ENCODE measurements at regions not wholly inside any gene's neighbourhood (a gene's known extent, or its start where the extent isn't known, plus 50 kb on each side); places are given as distances from the start of the nearest gene placed in this dataset.

DNA sequence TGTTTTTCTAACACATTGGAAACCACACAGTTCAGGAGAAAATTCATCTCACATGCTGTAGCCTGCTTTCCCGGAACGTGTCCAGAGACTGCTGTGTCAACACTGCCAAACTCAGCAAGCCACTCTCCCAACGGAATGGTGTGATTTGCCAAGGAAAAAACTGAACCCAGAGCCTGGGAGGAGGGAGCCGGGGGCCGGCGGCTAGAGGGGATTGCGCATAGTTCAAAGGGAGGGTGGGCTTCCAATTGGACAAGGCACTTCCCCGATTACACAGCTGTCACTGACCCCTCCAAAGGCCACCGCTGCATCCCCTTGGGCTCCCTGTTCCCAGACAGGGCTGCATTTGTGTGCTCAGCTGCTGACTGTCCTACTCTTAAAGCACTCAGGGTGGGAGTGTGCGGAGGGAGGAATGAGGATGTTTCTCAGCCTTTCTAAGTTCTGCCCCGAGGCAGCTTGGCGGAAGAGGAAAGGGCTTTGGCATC is 256.2 kb downstream of the ZNF621 start:
- Mint-ChIP-seq H3K36me3 (ENCODE audit: low read depth) (no peaks in the 10 kb centered on the region), H3K4me3 (peak overlapping the region; percentile 10 to 46 (median 14)), H3K27ac (peak overlapping the region; percentile 83 to 88 (median 88)), H3K9me3 (no peaks in the 10 kb centered on the region), H3K4me1 (peaks cover 52% of the 10 kb centered on the region), H3K27me3 (ENCODE audit: low read depth) (no peaks in the 10 kb centered on the region)
- TF ChIP-seq, protein P1, sequence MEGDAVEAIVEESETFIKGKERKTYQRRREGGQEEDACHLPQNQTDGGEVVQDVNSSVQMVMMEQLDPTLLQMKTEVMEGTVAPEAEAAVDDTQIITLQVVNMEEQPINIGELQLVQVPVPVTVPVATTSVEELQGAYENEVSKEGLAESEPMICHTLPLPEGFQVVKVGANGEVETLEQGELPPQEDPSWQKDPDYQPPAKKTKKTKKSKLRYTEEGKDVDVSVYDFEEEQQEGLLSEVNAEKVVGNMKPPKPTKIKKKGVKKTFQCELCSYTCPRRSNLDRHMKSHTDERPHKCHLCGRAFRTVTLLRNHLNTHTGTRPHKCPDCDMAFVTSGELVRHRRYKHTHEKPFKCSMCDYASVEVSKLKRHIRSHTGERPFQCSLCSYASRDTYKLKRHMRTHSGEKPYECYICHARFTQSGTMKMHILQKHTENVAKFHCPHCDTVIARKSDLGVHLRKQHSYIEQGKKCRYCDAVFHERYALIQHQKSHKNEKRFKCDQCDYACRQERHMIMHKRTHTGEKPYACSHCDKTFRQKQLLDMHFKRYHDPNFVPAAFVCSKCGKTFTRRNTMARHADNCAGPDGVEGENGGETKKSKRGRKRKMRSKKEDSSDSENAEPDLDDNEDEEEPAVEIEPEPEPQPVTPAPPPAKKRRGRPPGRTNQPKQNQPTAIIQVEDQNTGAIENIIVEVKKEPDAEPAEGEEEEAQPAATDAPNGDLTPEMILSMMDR (IDR thresholded peaks at IDR 0.05; ENCODE audit: unreplicated experiment in 3 of 3), result no peak

DNA sequence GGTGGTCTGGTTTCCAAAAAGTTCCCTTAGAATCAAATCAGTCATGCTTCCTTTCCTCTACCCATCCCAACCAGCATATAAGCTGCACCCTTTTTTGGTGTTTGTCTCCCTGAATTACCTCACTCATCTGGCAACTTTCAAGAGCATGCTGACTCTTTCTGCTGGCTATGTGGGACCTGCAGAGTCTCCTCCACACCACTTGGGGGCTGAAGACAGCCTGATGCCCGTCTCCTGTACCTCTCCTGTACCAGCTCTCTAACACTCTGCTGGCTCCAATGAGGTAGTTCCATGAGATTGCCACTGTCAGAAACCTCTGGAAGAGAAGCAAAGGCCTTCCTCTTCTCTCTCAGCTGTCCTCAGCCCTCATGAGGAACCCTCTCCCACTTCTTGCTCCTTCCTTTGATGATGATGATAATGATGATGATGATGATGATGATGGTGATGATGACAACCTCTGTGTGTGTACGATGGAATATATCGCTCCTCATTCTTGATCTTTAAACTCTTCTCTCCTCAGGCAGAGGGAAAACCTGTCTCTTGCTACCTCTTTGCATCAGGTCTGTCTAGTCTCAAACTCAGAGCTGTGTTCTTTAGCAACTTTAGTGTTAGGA is 257.5 kb downstream of the ZNF621 start:
- TF ChIP-seq, protein P1 (IDR thresholded peaks at IDR 0.05; ENCODE audit: unreplicated experiment in 3 of 3), result no peak
- H3K9me3 Mint-ChIP-seq, result peaks cover 7% of the 10 kb centered on the region
- peaks cover 49% of the 10 kb centered on the region for H3K4me1 Mint-ChIP-seq
- no peaks in the 10 kb centered on the region for H3K36me3 Mint-ChIP-seq (ENCODE audit: low read depth)
- H3K27ac Mint-ChIP-seq, result peak overlapping the region in 2 of 3 experiments; percentile 82 to 88
- no peaks in the 10 kb centered on the region for H3K27me3 Mint-ChIP-seq (ENCODE audit: low read depth)
- H3K4me3 Mint-ChIP-seq, result no peak overlapping the region

GRCh38 chr3:40790746-40791145 is 266.0 kb downstream of the ZNF621 start:
- Mint-ChIP-seq H3K36me3 (ENCODE audit: low read depth) (no peaks in the 10 kb centered on the region), H3K27ac (no peak overlapping the region), H3K4me1 (no peaks in the 10 kb centered on the region), H3K27me3 (ENCODE audit: low read depth) (peaks cover 16% of the 10 kb centered on the region), H3K9me3 (peaks cover 11% of the 10 kb centered on the region), H3K4me3 (no peak overlapping the region)
- TF ChIP-seq, protein P1 (IDR thresholded peaks at IDR 0.05; ENCODE audit: unreplicated experiment in 3 of 3), result no peak

- H3K4me1 Mint-ChIP-seq, result no peaks in the 10 kb centered on the region
- H3K9me3 Mint-ChIP-seq, result peaks cover 4% of the 10 kb centered on the region
- no peaks in the 10 kb centered on the region for H3K36me3 Mint-ChIP-seq (ENCODE audit: low read depth)
- peaks cover 19% of the 10 kb centered on the region for H3K27me3 Mint-ChIP-seq (ENCODE audit: low read depth)
- TF ChIP-seq, protein P1 (IDR thresholded peaks at IDR 0.05; ENCODE audit: unreplicated experiment in 3 of 3), result no peak
- H3K4me3 Mint-ChIP-seq, result no peak overlapping the region
- no peak overlapping the region for H3K27ac Mint-ChIP-seq
These were observed 269.0 kb downstream of the ZNF621 start for GRCh38 chr3:40793730-40794129.

DNA sequence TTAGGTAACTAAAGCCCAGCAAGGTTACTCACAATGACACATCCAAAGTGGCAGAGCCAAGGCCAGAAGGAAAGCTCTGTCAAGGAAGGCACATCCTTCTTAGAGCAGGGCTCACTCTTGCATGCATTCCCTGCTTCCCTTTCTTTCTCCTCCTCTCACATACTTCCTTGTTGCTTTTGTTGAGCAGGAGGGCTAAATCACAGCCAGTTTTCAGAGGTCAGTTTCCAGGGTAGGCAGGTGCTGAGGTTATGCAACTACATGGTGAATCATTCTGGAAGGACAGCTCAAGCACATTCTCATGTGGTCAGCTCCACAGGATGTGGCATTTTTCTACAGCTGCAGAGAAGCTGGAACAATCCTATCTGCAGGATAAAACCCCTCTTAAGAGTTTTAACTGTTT is 275.6 kb downstream of the ZNF621 start:
- Mint-ChIP-seq H3K27me3 (ENCODE audit: low read depth) (peaks cover 12% of the 10 kb centered on the region), H3K4me3 (no peak overlapping the region), H3K9me3 (peaks cover 12% of the 10 kb centered on the region), H3K4me1 (no peaks in the 10 kb centered on the region), H3K27ac (peak overlapping the region in 1 of 3 experiments; percentile 48), H3K36me3 (ENCODE audit: low read depth) (no peaks in the 10 kb centered on the region)
- TF ChIP-seq, protein P1 (IDR thresholded peaks at IDR 0.05; ENCODE audit: unreplicated experiment in 3 of 3), result no peak

DNA sequence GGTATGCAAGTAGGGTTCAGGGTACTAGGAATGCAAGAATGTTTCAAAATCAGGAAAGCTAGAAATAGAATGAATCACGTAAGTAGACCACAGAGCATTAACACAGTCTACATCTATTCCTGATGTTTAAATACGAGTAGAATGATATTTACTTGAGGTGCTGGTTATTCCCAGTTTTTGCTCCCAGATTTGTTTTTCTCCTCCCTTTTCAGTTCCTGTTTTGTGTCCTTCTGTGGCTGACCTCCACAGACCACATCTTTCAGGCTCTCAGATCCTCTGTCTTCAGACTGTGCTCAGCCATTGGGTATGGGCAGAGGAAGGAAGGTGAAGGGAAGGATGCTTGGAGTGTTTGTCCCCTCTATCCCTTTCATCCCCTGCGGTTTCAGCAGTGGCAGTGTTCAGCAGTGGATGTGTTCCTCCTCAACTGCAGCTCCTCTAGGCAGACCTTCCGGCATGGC is 276.6 kb downstream of the ZNF621 start:
- Mint-ChIP-seq H3K27ac (no peak overlapping the region), H3K36me3 (ENCODE audit: low read depth) (no peaks in the 10 kb centered on the region), H3K4me1 (no peaks in the 10 kb centered on the region), H3K9me3 (peaks cover 12% of the 10 kb centered on the region), H3K4me3 (no peak overlapping the region), H3K27me3 (ENCODE audit: low read depth) (peaks cover 12% of the 10 kb centered on the region)
- TF ChIP-seq, protein P1 (IDR thresholded peaks at IDR 0.05; ENCODE audit: unreplicated experiment in 3 of 3), result no peak
